ENCODE measurements at regions not wholly inside any gene's neighbourhood (a gene's known extent, or its start where the extent isn't known, plus 50 kb on each side); places are given as distances from the start of the nearest gene placed in this dataset.

DNA sequence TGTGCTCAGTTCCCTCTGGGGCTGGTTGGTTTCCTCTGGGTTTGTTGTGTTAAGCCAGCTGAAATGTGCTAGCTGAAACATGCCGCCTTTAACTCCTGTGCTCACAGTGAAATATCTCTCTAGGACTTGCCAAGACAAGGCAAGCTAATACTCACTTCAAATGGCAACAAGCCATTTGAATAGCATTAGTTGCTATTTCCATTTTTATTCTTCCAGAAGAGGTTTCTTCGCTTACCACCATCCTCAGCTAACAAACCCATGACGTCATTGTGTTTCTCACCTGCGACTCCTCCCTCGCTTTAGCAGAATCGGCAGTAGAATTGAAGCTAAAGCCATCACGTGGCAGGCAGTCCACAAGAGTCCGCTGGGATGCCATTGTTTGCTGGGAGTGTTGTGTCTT, 61.3 kb downstream of the ZNF22 start:
- DNase-seq (ENCODE audit: low spot score) (peak; percentile 16), ATAC-seq (no peak)
- H3K36me3 Mint-ChIP-seq (ENCODE audit: low read depth), result no peaks in the 10 kb centered on the region
- Histone ChIP-seq H3K36me3 (ENCODE audit: insufficient read depth) (no peaks in the 10 kb centered on the region), H3K9me2 (ENCODE audit: insufficient read depth) (no peaks in the 10 kb centered on the region), H3K4me1 (ENCODE audit: insufficient read depth) (no peaks in the 10 kb centered on the region; the same call in 1 of the 2 replicates), H3K79me2 (replicated peaks; ENCODE audit: insufficient read depth) (no peaks in the 10 kb centered on the region), H3K27me3 (ENCODE audit: insufficient read depth) (no peaks in the 10 kb centered on the region), H3K4me3 (no peak overlapping the region), H3K27ac (ENCODE audit: low read depth) (no peak overlapping the region), H4K20me1 (replicated peaks; ENCODE audit: insufficient read depth) (no peaks in the 10 kb centered on the region), H3F3A (replicated peaks; ENCODE audit: low read depth) (no peaks in the 10 kb centered on the region), H2AFZ (no peak overlapping the region), H3K4me2 (no peak overlapping the region)
- no peaks in the 10 kb centered on the region for H3K9me3 Mint-ChIP-seq
- TF ChIP-seq, protein P1, sequence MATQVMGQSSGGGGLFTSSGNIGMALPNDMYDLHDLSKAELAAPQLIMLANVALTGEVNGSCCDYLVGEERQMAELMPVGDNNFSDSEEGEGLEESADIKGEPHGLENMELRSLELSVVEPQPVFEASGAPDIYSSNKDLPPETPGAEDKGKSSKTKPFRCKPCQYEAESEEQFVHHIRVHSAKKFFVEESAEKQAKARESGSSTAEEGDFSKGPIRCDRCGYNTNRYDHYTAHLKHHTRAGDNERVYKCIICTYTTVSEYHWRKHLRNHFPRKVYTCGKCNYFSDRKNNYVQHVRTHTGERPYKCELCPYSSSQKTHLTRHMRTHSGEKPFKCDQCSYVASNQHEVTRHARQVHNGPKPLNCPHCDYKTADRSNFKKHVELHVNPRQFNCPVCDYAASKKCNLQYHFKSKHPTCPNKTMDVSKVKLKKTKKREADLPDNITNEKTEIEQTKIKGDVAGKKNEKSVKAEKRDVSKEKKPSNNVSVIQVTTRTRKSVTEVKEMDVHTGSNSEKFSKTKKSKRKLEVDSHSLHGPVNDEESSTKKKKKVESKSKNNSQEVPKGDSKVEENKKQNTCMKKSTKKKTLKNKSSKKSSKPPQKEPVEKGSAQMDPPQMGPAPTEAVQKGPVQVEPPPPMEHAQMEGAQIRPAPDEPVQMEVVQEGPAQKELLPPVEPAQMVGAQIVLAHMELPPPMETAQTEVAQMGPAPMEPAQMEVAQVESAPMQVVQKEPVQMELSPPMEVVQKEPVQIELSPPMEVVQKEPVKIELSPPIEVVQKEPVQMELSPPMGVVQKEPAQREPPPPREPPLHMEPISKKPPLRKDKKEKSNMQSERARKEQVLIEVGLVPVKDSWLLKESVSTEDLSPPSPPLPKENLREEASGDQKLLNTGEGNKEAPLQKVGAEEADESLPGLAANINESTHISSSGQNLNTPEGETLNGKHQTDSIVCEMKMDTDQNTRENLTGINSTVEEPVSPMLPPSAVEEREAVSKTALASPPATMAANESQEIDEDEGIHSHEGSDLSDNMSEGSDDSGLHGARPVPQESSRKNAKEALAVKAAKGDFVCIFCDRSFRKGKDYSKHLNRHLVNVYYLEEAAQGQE (IDR thresholded peaks at IDR 0.05; ENCODE audit: unreplicated experiment), result no peak
- TF ChIP-seq STAT1 (IDR thresholded peaks at IDR 0.05; ENCODE audit: unreplicated experiment) (no peak), JUNB (IDR thresholded peaks at IDR 0.05; ENCODE audit: unreplicated experiment) (no peak), NANOG (IDR thresholded peaks at IDR 0.05; ENCODE audit: borderline replicate concordance) (no peak), CTCF (conservative IDR thresholded peaks at IDR 0.05; ENCODE audit: low read depth in 2 of 2) (no peak), EZH2 (IDR thresholded peaks at IDR 0.05; ENCODE audit: low read depth, unreplicated experiment) (no peak), CREB1 (CRISPR knock-in tag; IDR thresholded peaks at IDR 0.05; ENCODE audit: low read depth) (no peak), ZNF462 (CRISPR knock-in tag; IDR thresholded peaks at IDR 0.05) (no peak)
- TF ChIP-seq, protein P2, sequence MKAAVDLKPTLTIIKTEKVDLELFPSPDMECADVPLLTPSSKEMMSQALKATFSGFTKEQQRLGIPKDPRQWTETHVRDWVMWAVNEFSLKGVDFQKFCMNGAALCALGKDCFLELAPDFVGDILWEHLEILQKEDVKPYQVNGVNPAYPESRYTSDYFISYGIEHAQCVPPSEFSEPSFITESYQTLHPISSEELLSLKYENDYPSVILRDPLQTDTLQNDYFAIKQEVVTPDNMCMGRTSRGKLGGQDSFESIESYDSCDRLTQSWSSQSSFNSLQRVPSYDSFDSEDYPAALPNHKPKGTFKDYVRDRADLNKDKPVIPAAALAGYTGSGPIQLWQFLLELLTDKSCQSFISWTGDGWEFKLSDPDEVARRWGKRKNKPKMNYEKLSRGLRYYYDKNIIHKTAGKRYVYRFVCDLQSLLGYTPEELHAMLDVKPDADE (IDR thresholded peaks at IDR 0.05), result no peak
- H3K4me1 Mint-ChIP-seq, result peaks cover 10% of the 10 kb centered on the region
- no peak overlapping the region for H3K27ac Mint-ChIP-seq
- no peak overlapping the region for H3K4me3 Mint-ChIP-seq
- H3K27me3 Mint-ChIP-seq (ENCODE audit: insufficient read depth, low read depth, poor library complexity), result peaks cover 1% of the 10 kb centered on the region
